BJ (cell line): ENCODE measurements at regions not wholly inside any gene's neighbourhood (a gene's known extent, or its start where the extent isn't known, plus 50 kb on each side); places are given as distances from the start of the nearest gene placed in this dataset.

Experiments
- CTCF ChIA-PET: fragments of 350-600 bp; formaldehyde crosslinking; extraction: SDS; loops from one replicate; lab custom pipeline; 2021; ENCODE audit warnings: antibody characterized with exemption, inconsistent platforms; lab: Yijun Ruan, JAX
- POLR2A ChIA-PET: fragments of 300-600 bp; sonication (Branson Sonifier 250); formaldehyde crosslinking; extraction: SDS; loops from one replicate; lab custom pipeline; 2021; ENCODE audit warnings: antibody characterized with exemption; lab: Charles Lee
- DNase-seq: peaks from one replicate; pipeline ENCODE4 v3.0.0-alpha.2; 2011; ENCODE audit warnings: low read depth
- H3K27me3 ChIP-seq: 2 replicates; pipeline ENCODE4 v1.6.0; 2011; ENCODE audit warnings: low read length; ENCODE audit not compliant: control insufficient read depth, insufficient read depth
- H3K36me3 ChIP-seq: 2 replicates; pipeline ENCODE4 v1.5.1; 2011; ENCODE audit warnings: low read length; ENCODE audit not compliant: control insufficient read depth, insufficient read depth
- H3K4me3 ChIP-seq: 2 replicates; pipeline ENCODE4 v1.5.1; 2011; ENCODE audit warnings: low read depth, mild to moderate bottlenecking, control low read depth, low read length
- CTCF ChIP-seq: IDR thresholded peaks from 2 replicates; pipeline ENCODE4 v1.5.1; 2011; ENCODE audit warnings: low read depth, mild to moderate bottlenecking, control low read depth, inconsistent platforms, low read length, moderate library complexity; ENCODE audit not compliant: insufficient read depth

DNA sequence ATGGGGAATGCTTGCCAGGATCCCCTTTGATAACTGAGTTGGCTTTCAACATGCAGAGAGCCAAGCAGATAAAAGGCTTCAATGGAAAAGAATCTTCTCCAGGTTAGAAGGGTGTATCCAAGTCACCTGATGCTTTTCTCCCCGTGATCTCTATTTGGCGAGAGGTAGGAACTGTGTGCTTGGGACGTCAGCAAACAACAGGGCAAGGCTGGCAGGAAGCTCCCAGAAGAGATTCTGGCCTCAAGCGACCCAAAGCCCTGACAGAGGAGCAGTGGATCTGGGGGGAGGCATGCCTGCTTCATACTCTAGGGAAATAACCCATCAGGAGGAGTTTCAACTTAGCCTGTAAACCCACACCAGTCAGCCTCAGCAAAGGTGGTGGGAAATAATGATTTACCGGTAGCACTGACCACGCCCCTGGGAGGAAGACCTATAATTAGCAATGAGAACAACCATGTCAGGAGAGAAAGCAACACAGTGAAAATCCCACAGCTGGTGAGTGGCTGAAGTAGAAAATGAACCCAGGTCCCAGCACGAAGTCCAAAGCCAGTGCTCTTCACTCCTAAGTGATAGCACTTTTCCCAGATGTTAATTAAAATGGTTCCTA is 76.3 kb upstream of the SEC11C start:
- no peak for TF ChIP-seq CTCF
- ChIA-PET POLR2A (interaction anchor here (0.6 kb wide), 1 partner anchor 165 kb away, joined by 5 read pairs; no protein-coding TSS in a partner anchor), CTCF (interaction anchor here (0.6 to 17.6 kb wide), 3 partner anchors 193 to 288 kb away, joined by 3 to 703 read pairs (median 3); no protein-coding TSS in a partner anchor)
- Histone ChIP-seq H3K4me3 (no peak overlapping the region), H3K36me3 (no peaks in the 10 kb centered on the region), H3K27me3 (peaks cover 2% of the 10 kb centered on the region)
- DNase-seq: no peak

- peaks cover 2% of the 10 kb centered on the region for H3K27me3 ChIP-seq
- no peak overlapping the region for H3K4me3 ChIP-seq
- no peak for TF ChIP-seq CTCF
- no peak for DNase-seq
- H3K36me3 ChIP-seq: no peaks in the 10 kb centered on the region
- CTCF ChIA-PET: interaction anchor here (0.6 to 17.6 kb wide), 2 partner anchors 194 to 289 kb away, joined by 3 to 703 read pairs; no protein-coding TSS in a partner anchor
- POLR2A ChIA-PET: no interaction called here
Observed at GRCh38 chr18:59063912-59064311, 75.8 kb upstream of the SEC11C start.

- ChIA-PET CTCF (interaction anchor here (17.6 kb wide), 1 partner anchor 291 kb away, joined by 703 read pairs; no protein-coding TSS in a partner anchor), POLR2A (interaction anchor here (0.6 kb wide), 1 partner anchor 292 kb away, joined by 8 read pairs; no protein-coding TSS in a partner anchor)
- Histone ChIP-seq H3K27me3 (peaks cover 2% of the 10 kb centered on the region), H3K36me3 (no peaks in the 10 kb centered on the region), H3K4me3 (no peak overlapping the region)
- DNase-seq: no peak
- TF ChIP-seq CTCF: no peak
Observed at GRCh38 chr18:59065684-59066083, 74.0 kb upstream of the SEC11C start.

- TF ChIP-seq CTCF: peak; percentile 35
- H3K27me3 ChIP-seq: no peaks in the 10 kb centered on the region
- no peaks in the 10 kb centered on the region for H3K36me3 ChIP-seq
- ChIA-PET CTCF (interaction anchor here (3.7 to 17.6 kb wide), 3 partner anchors 10 to 293 kb away, joined by 37 to 703 read pairs (median 55); no protein-coding TSS in a partner anchor), POLR2A (no interaction called here)
- no peak overlapping the region for H3K4me3 ChIP-seq
- no peak for DNase-seq
Observed at GRCh38 chr18:59067873-59068272, 71.8 kb upstream of the SEC11C start.

DNA sequence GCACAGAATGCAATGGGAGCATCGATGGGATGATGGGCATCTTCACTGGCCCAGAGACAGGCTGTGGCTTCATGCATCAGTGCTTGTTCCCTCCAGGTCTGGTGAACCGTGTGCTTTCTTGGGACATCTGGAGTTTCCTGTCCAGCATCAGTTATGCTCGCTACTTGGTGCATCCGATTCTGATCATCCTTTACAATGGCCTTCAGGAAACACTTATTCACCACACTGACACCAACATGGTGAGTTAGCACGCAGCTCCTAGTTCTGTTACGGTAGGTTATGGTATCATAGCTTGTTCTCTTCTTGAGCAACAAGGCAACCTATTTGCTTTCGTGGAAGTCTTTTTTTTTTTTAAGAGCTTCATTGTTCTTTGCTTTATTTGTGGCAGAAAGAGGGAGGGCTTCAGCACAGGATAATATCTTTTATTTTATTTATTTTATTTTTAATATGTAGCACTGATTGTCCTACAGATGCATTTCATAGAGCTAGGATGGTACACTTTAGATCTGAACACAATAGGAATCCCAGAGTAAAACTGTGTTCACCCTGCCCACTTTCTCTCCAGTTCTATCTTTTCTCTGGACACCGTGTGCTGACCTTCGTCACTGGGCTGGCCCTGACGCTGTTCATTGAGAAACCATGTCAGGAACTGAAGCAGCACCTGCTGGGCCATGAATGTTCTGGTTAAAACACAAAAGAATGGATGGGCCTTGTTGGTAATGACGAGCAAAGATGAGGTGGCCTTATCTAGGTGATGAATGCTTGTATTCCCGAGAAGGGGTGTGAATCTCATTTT is 71.2 kb upstream of the SEC11C start:
- POLR2A ChIA-PET: no interaction called here
- H3K4me3 ChIP-seq: no peak overlapping the region
- no peak; the same call in 1 of the 2 replicates for TF ChIP-seq CTCF
- no peak for DNase-seq
- H3K27me3 ChIP-seq: no peaks in the 10 kb centered on the region
- no peaks in the 10 kb centered on the region for H3K36me3 ChIP-seq
- CTCF ChIA-PET: interaction anchor here (0.7 to 17.6 kb wide), 6 partner anchors 10 to 652 kb away, joined by 3 to 703 read pairs (median 20); partner anchors contain the start of gene ZNF532
